C1 segment of cervical spinal cord (tissue), 14 donors: ENCODE measurements at regions not wholly inside any gene's neighbourhood (a gene's known extent, or its start where the extent isn't known, plus 50 kb on each side); places are given as distances from the start of the nearest gene placed in this dataset.

Source experiments
- DNase-seq, 14 donors: peaks; one replicate each; lab custom pipeline; 2025; lab: John Stamatoyannopoulos, UW

DNA sequence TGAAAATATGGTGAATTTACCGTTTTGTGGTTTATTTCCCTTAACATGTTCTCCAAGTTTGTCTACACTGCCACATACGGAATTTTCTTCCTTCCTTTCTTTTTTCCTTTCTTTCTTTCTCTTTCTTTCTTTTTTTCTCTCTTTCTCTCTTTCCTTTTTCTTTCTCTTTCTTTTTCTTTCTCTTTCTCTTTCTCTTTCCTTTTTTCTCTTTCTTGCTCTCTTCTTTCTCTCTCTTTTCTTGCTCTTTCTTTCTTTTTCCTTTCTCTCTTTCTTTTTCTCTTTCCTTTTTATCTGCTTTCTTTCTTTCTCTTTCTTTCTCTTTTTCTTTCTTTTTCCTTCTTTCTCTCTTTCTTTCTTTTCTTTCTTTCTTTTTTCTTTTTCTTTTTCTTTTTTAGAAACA is 1962.3 kb upstream of the PCDH20 start:
- DNase-seq: no peak

DNA sequence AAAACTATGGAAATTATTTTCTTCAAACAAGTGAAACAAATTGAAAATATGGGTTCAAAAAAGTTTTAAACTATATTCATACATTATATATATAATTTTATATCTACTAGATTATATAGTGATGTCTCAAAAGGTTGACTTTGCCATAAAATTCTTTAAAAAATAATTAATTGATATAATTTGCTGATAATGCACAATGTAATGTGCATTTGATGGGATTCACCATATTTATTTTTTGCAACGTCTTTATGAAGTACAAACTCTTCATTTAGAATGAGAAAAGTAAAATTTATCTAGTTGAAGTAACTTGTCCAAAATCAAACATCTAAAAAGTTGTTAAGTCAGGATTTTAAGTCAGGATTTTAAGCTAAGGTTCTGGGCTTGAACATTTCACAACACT is 1954.5 kb upstream of the PCDH20 start:
- DNase-seq: no peak

DNA sequence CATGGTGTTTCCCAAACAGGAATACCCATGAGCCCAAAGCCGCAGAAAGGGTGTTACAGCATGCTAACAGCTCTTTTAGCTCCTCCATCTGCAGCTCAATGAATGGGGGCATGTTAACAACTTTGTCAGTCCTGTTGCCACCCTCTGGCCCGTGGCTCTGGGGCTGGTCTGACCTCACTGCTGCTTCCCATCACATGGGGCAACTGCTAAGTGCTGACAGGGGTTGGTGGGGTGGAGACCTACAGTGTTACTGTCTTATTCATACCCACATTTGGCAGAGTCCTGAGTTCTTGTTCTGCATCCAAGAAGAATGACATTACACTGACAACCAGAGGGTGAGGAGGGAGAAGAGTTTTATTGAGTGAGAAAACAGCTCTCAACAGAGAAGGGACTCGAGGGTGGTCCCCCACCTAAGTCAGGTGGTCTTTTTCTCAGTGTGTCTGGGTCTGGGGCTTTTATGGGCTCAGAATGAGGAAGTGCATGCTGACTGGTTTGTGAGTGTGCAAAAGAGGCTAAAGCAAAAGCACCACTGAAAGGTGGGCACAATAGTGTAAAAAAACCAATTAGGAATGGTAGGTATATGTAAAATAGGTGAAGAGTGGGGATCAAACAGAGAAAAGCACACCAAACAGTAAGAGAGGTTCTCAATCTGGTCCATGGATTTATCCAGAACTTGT is 1952.0 kb upstream of the PCDH20 start:
- DNase-seq: no peak

DNA sequence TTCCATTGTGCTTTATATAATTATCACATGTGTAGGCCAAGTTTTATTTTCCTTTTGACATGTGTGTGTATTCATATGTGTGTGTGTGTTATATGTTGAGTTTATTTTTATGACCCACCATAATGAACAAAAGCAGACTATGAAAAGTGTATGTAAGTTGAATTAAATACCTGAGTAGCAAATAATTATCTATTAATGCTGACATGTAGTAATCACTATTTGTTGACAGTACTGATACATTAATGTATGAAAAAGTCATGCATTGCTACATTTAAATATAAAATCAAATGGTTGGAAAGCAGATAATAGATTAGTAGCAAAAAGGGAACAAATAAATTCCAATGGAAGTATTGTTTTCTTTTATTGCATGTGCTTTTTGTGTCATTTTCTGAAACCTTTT is 1948.5 kb upstream of the PCDH20 start:
- DNase-seq: no peak

DNA sequence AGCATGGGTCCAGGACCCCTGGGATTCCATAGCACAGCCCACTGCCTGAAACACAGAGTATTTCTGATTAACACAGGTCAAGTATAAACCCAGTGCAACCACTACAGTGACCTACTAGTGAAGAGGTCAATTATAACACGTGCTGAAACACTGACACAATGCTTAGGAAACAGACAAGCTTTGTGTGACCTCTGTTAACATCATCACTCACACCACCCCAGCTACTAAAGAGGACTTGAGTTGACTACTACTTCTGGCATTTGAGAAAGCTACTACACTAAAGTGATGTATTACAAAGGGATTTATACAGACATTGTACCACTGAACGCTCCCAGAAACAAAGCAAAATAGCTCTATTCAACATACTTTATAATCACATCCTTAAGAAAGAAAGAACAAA is 1935.9 kb upstream of the PCDH20 start:
- DNase-seq: no peak

DNA sequence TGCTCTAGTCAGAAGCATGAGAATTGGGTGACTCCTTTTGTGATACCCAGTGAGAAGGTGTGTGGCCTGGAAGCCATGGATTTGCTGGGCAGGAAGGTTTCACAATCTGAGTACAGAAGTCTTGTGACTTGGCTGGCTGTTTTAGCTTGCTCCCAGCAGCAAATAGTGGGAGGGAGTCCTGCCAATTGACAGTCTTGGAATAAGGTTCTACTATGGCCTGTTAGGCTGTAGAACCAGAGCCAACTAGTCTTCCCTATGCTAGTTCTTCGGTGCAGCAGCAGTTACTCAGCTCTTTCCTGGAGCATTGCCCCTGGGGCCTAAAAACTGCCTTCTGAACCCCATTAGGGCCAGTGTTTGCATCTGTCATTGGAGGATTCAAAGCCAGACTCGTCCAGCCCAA is 1935.4 kb upstream of the PCDH20 start:
- no peak for DNase-seq

DNA sequence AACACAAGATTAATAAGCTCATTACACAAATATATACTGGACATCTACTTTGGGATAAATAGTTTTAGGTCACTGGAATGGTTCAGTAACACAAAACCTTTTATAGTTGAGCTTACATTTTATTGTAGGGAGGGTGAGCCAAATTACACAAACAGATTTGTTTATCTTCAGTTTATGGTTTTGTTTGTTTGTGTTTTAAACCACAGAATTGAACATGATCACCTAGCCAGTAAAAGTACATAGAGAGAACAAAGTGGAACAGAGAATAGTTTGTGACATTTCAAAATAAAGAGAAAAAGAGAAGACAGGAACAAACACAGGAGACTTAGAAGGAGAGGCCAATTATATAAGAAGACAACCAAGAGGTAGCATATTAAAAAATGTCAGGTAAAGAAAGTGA is 1930.2 kb upstream of the PCDH20 start:
- no peak for DNase-seq

DNA sequence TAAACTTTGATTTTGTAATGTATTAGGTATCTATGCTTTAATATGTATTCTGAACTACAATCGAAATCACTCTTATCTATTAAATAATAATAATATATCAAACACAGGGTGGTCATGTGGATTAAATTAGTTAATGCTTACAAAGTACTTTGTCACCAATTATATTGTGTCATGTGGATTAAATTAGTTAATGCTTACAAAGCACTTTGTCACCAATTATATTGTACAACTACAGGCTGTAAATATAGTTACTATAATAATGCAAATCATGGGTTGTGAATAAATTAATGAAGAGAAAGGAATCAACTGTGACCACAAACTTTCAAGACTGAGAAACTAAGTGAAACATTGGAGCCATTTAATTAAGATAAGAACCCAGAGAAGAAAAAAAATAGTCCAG is 1929.1 kb upstream of the PCDH20 start:
- no peak for DNase-seq

DNA sequence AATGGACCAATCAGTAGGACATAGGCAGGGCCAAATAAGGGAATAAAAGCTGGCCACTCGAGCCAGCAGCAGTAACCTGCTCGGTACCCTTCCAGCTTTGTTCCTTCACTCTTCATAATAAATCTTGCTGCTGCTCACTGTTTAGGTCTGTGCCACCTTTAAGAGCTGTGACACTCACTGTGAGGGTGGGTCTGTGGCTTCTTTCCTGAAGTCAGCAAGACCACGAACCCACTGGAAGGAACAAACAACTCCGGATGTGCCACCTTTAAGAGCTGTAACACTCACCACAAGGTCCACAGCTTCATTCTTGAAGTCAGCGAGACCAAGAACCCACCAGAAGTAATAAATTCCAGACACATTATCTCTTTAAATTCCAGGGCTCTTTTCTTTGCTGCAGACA is 1922.3 kb upstream of the PCDH20 start:
- DNase-seq: no peak

DNA sequence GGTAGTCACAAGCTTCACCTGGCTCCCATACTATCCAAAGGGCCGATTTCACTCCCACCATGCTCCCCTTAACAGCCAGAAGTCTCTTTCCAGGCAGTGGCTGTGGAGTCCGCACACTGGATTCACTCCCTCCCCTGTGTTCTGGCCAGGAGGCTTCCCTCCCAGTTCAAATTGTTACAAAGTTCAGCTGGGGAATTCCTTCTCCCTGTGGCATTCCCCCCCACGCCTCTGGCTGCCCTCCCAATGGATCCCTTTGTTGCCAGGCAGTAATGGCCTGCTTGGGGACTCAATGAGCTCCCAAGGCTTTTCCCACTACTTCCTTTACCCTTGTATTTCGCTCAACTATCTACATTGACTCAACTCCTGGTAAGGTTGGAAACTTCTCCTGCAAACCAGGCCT is 1921.4 kb upstream of the PCDH20 start:
- no peak for DNase-seq

DNA sequence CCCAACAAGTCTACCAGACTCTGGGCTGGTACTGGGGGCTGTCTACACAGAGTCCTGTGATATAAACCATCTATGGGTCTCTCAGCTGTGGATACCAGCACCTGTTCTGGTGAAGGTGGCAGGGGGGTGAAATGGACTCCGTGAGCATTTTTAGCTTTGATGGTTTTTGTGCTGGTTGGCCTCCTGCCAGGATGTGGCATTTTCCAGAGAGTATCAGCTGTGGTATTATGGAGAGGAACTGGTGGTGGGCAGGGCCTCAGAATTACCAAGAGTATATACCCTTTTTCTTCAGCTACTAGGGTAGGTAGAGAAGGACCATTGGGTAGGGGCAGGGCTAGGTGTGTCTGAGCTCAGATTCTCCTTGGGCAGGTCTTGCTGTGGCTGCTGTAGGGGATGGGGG is 1920.9 kb upstream of the PCDH20 start:
- no peak for DNase-seq

DNA sequence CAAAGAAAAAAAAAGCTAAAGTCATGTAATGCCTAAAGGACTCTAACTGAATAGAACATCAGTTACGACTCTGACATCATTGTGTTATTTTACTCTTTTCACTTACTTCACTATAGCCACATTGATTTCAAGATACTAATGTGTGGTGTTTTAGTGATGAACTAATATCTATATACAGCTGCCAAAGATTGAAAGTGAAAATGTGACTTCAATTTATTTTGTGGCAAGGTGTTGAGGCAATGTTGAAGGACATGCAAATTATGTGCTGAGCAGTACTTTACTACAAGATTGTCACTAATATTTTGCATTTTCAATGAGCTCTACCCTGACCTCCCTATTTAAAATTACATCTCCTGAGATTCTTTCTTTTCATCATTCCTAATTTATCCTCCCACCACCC is 1911.9 kb upstream of the PCDH20 start:
- no peak for DNase-seq

DNA sequence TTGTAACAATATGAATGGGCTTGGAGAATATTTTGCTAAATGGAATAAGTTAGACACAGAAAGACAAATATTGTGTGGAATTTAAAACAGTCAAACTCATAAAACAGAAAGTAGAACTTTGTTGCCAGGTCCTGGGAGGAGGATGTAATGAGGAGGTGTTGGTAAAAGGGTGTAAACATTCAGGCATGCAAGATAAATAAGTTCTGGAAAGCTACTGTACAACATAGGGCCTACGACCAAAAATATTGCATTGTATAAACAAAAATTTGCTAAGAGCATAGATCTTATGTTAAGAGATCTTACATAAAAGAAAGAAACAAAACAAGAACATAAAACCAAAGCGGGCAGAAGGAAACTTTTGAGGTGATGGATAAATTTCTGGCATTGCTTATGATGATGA is 1907.8 kb upstream of the PCDH20 start:
- DNase-seq: no peak

DNA sequence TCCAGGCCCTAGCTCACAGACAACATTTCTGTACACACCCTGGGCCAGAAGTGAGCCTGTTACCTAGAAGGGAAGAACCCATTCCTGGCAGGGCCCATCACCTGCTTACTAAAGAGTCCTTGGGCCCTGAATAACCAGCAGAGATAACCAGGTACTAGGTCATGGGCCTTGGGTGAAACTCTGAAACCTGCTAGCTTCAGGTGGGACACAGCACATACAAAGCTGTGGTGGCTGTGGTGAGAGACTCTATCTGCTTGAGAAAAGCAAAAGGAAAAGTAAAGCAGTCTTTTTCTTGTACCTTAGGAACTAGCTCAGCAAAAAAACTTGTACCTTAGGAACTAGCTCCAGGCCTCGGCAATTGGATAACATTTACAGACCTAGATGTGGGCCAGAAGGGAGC is 1895.9 kb upstream of the PCDH20 start:
- DNase-seq: no peak

DNA sequence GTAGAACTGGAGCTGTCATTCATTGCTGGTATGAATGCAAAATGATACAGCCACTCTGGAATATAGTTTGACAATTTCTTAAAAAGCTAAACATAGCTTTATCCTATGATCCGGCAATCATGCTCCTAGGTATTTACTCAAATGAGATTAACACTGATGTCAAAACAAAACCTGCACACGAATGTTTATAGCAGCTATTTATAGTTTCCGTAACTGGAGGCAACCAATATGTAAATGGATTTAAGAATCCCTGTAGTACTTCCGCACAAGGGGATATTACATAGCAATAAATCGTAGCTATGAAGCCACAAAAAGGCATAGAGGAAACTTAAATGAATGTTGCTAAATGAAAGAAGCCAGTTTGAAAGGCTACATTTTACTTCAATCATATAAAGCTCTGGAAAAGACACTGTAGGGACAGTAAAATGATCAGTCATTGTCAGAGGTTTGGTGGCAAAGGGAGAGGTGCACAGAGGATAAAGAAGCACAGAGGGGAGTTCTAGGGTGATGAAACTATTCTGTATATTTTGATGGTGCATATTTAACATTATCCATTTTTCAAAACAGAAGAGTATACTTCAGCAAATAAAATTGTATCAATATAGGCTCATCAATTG is 1893.0 kb upstream of the PCDH20 start:
- DNase-seq: no peak

DNA sequence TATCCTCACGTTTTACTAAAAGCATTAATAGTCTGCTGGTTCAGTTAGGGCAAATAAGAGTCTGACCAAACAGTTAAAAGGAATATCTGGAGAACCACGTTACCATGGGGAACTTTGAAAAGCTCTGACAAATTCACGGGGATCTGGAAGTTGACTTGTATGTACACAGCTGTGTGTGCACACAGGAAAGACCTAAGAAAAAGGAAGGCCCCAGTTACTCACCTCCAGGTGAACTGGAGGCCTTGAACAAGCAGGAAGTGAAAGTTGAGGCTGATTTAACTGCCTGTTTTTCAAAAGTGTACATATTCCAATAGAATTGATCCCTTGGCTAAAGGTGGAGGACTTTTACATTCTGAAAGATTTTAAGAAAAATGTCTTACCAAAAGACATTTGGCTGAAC is 1891.6 kb upstream of the PCDH20 start:
- no peak for DNase-seq

DNA sequence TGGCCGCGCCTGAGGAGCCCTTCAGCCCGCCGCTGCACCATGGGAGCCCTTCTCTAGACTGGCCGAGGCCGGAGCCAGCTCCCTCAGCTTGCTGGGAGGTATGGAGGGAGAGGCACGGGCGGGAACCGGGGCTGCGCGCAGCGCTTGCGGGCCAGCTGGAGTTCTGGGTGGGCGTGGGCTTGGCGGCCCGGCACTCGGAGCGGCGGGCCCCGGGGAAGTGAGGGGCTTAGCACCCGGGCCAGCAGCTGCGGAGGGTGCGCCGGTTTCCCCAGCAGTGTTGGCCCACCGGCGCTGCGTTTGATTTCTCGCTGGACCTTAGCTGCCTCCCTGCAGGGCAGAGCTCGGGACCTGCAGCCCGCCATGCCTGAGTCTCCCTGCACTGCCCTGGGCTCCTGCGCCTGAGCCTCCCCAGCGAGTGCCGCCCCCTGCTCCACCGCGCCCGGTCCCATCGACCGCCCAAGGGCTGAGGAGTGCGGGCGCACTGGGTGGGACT is 1890.0 kb upstream of the PCDH20 start:
- DNase-seq: no peak

DNA sequence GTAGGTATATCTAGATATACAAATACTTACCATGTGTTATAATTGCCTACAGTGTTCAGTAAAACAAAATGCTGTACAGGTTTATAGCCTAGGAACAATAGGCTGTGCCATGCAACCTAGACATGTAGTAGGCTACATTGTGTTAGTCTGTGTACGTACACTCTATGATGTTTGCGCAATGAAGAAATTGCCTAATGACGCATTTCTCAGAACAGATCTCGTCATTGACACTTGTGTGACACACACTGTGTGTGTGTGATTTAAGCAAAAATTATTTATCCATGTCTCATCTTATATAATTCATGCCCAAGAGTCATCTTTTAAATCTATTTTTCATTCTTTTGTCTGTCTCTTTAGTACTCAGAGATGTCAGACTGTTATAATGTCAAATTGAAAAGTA is 1888.8 kb upstream of the PCDH20 start:
- no peak for DNase-seq

DNA sequence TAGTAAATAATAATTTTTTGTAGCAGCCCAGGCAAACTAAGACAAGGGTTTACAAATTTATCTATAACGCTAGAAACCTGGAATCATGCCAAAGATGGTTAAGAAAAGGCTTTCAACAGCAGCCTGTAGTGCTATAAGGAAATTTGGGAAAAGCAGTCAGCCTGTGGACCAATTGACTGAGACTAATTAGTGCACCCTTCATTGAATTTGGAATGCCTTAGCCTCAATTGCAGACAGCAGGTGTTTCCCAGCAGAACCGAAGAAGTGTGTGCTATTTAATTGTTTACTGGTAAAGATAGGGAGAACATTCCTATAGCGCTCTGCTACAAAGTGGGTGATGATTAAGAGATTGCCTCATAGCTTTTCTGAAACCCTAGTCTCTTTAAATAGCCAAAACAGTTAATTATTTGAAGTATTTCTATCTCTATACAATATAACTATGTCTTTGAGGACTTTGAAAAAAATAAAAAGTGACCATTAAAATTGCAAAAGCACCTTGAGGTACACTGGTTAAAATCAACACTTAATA is 1884.3 kb upstream of the PCDH20 start:
- DNase-seq: no peak

DNA sequence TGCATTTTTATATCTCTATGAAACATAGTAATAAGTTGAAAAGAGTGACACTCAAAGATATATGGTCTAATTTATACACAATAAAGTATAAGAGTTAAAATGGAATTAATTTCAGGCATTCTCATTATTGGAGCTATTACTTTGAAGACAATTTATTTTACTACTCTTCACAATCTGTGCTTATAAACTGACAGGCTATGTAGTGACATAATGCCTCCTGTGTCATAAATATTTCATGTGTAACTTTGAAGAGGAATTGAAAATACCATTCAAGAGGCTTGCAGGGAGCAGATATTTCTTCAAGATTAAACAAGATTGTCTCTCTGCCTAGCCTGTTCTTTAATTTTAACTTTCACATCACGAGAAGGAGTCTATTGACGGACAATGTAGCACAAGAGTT is 1881.5 kb upstream of the PCDH20 start:
- DNase-seq: no peak

DNA sequence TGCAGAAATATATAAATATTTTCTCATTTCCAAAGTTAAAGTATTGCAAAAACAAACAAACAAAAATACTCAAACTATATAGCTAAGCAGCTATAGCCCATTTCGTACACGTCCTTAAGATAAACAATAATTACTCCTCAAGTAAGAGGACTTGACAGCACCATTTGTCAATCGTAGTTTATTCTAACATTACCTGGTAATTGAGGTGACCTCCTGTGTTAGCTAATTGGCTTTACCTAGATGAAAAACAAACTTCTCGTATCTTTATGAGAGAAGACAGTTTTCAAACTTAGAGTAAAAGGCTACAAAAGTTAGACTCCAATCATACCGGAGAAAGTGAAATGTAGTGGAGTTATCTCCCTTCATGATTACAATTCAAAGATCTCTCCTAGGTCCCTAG is 1876.1 kb upstream of the PCDH20 start:
- DNase-seq: no peak

DNA sequence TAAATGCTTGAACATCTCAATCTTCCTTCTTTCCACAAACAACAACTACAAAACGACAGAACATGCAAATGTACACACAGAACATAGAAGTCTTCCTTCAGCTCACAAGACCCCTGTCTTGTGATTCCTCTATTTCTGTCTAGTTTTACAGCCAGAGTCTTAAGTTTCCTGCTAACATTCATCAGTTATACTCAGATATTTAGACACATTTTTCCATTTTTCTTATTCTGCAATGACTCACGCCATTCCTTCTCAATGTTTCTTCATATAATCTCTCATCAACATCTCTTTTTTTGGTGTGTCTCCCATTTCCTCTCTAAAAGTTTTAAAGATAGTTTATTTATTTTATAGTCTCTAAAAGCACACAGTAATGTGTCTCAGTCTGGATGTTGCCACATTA is 1872.9 kb upstream of the PCDH20 start:
- DNase-seq: no peak

DNA sequence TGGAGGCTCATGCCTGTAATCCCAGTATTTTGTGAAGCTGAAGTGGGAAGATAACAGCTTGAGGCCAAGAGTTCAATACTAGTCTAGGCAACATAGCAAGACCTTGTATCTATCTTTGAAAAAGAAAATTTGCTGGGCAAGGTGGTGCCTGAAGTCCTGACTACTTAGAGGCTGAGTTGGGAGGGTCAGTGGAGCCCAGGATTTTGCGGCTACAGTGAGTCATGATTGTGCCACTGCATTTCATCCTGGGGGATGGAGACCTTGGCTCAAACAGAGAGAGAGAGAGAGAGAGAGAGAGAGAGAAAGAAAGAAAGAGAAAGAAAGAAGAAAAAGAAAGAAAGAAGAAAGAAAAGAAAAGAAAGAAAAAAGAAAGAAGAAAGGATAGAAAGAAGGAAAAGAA is 1872.3 kb upstream of the PCDH20 start:
- no peak for DNase-seq

DNA sequence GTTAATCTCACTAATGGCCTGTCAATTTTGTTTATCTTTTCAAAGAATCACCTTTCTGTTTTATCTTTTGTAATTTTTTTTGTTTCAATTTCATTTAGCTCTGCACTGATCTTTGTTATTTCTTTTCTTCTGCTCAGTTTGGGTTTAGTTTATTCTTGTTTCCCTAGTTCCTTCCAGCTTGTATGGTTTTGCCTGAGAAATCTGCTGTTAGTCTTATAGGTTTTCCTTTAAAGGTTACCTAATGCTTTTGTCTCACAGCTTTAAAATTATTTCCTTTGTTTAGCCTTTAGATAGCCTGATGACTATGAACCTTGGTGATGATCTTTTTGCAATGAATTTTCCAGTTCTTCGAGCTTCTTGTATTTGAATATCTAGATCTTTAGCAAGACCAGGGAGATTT is 1869.8 kb upstream of the PCDH20 start:
- no peak for DNase-seq
